NCI-H1694 treated with DMSO at 0.1 percent for 48 hours (cell line): ENCODE measurements at regions not wholly inside any gene's neighbourhood (a gene's known extent, or its start where the extent isn't known, plus 50 kb on each side); places are given as distances from the start of the nearest gene placed in this dataset.

Experiments
- DNase-seq: peaks from one replicate; lab custom pipeline; 2025; lab: John Stamatoyannopoulos, UW

DNA sequence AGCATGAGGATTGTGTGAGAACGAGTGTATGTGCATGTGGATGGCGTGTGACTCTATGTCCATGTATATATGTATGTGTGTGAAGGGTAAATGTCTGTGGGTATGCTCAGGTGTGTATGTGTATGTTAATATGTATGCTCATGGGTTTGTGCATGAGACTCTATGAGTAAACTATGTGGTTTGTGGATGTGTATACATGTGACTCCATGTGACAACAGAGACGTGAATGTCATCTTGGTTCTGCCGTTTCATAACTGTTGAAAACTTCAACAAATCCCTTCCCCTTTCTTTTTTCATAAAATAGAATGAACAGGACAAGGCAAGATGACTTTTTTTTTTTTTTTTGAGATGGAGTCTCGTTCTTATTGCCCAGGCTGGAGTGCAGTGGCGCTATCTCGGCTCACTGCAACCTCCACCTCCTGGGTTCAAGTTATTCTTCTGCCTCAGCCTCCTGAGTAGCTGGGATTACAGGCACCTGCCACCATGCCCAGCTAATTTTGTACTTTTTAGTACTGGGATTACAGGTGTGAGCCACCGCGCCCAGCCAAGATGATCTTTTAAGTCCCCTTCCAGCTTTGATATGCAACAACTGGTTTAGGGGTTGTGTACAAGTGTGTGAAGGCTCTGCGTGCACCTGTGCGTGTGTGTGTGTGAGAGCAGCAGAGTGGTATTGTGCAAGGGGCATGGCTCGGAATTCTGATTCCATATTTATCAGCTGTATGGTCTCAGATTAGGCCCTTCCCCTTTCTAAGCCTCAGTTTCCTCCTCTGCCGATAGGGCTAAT, 106.3 kb downstream of the EBNA1BP2 start:
- DNase-seq, result no peak

DNA sequence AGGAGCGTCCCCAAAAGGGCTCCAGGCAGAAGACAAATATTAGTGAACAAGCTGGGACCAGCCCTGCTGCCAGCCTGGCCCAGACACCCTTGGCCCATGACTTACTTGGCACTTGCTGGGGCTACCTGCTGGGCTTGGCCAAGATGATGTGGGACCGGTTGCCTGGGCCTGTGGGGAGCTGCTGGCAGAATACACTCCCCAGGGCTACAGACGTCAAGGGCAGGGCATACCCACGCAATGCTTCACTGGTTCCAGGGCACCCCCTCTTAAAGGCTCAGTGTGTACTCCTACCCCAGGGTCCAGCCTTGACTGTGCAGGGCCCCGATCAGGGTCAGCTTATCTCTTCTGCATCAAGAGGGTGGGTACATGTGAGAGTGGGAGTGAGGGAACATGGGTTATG, 106.5 kb upstream of the SLC2A1 start:
- no peak for DNase-seq

DNA sequence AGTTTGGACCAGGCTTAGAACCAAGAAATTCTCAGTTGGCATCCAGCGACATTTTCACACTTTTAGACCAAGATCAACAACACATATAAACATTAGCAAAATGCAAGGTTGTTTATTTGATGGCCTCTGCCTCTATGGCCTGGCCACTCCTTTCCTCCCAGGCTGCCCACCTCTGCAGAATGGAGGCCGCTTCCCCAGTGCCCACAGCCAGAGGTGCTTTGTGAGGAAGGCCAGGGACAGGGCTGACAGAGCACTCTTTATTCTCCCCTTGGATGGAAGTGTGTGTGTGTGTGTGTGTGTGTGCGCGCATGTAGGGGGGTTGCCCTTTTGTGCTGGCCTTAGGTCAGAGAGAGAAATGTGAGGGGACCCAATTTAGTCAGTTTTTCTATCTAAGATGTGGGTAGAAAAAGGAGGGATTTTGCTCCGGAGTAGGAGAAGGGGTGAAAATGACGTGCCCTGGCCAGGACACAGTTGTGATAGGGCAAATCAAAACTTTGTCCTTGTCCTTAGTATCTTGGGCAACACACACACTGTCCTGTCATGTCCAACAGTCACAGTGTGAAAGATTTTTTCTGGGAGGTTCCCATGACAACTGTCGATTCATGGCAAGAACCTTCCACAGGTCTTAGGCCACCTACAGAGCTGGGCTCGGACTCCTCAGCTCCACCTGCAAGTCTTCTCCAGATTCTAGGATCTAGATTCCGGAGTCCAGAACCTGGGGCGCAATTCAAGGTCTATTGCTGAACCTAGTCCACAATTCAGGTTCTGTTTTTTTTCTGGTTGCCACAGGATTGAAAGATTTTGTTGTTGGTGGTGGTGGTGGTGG, 104.9 kb upstream of the SLC2A1 start:
- DNase-seq, result no peak

DNA sequence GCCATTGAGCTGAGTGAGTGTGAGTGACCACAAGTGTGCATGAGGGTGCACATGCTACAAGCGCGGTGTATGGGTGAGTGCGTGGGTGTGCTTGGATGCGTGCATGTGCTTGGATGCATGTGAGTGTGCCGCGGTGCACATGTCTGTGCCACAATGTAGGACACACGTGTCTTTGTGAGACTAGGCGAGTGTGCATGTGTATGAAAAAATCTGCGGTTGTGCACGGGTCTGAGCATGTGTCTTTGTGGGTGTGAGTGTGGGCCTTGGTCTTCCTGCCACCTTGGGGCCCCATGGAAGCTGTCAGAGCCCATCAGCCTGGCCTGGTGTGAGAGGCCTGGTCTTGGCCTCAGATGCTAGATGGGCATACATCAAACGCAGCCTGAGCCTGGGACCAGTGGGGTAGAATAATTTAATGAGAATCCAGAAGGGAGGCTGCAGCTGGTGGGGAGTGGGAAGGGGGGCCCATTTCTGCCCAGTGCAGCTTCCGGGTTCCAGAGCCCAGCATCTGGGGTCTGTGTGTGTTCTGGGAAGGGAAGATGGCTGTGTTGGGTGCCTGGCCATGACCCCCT, 103.9 kb upstream of the SLC2A1 start:
- peak; percentile 77 for DNase-seq

DNA sequence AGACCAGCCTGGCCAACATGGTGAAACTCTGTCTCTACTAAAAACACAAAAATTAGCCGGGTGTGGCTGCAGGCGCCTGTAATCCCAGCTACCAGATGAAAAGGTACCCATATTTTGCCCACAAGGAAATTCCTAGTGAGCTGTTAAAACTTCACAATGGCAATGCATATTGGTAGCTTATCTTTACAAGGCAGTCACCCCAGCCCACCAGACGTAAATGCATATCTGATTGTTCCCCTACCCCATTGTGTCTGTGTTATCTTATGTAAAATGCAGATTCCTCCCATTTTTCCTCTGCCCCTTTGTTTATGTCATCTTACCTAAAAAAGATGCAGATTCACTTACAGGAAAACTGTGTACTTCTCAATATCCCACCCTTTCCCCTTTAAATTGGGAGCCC, 103.1 kb upstream of the SLC2A1 start:
- no peak for DNase-seq

DNA sequence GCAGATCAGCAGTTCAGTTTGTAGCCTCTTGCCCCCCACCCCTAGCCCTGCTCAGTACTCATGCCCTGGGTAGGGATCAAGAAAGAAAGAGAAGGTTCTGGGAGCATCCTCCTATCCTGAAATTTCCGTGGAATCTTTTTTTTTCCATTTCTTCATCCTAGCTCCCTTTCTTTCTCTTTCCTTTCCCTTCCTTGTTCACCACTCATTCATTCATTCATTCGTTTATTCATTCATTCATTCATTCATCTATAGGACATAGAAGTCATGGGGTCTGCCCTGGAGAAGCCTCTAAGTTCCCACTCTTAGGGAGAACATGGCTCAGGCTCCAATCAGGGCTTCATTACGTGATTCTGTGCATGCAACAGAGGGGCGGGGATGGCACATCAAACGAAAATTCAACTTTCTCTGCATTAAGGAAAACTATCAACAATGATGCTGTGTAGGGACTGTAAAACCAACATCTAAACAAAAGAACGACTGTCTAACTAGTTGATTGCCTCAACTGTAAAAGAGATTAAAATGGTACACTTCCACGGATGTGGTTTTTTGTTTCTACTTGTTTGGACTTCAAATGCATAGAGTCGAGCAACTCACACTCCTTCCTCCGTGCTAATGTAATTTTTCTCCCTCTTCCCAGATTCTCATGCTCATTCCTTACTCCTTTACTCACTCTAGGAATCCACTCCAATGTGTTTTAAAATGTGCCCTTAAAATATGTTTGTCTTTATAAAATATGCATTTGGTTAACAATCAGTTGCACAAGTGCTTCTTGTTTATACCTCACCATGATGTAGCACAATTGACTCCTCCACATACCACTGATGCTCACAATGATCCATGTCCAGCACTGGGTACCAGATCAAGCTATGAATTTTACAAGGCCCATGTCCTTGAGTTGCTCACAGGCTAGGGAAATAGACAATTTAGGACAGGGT, 101.2 kb upstream of the SLC2A1 start:
- no peak for DNase-seq

DNA sequence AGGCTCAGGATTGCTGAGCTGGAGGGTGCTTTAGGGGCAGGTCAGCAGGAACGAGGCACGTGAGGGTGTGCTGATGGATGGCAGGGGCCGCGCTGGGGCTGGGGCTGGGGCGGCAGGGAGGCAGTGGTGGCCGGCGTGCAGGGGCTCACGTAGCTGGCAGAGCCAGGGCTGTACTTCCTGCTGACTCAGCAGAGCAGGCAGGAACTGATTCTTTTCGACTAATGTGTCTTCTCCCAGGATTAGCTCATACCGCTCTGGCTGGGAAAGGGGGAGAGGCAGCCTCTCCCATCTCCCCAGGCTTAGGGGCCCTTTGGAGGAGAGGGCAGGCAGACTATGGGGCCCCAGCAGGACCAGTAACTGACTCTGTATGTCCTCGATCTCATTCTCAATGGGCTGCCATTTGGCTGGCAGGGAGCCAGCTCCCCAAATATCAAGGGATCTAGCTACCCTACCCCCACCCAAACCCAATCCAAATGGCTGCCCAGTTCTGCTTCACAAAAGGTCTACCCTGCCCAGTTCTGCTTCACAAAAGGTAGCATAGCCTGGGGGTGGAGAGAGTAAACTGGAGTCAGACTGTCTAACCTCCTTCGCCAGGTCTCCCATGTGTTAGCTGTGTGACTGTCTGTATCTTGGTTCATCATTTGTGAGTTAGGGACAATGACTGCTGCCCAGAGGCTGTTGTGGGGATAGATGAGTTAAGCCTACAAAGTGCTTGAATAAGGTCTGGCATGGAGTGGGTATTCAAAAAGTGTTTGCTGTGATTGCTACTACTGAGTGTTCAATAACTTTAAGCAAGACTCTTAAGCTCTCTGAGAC, 100.1 kb upstream of the SLC2A1 start:
- DNase-seq, result no peak

DNA sequence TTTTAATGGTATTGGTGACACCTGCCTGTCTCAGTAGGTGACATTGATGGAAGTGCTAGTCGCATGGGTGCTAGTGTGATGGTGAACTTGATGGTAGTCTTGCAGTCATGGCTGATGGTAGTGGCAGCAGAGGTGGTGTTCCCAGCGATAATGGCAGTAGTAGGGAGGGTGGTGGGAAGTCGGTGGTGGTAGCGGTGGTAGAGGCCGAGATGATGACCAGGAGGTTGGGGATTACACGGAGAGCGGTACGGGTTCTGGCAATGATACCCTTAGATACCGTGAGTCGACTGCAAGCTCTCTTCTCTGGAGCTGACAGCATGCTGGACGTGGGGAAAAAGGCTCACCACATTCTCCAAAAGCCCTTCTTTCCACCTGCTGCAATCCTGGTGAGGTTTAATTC, 99.4 kb upstream of the SLC2A1 start:
- DNase-seq, result no peak

DNA sequence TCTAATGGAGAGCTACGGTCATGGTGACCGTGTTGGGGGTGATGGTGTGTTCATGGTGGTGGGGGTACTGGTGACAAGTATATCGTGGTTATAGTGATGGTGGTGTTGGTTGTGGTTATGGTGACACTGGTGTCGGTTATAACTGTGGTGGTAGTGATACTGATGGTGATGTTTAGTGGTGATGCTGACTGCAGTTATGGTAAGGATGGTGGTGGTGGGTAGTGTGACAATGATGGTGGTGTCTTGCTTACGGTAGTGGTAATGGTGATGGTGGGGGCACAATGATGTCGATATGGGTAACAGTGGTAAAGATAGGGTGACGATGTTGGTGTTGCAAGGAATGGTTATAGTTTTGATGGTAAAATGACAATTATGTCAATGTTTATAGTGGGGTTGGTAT, 98.9 kb upstream of the SLC2A1 start:
- DNase-seq, result no peak

DNA sequence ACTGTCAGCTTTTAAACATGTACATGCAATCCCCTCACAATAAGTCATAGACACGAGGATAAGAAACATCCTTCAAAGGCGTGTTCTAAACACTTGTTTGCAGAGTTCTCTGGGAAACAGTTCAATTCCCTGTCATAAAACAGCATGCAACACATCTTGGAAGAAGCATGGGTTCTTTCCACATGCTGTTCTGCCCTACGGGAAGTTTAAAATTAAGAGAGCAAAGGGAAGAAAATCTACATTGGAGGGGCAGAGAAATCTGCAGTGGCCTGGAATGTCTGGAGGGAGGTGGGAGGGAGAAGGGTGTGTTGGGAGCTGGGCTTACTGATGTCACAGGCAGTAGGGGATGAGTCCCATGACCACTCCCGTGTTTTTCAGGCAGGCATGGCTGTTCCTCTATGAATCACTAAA, 98.3 kb upstream of the SLC2A1 start:
- no peak for DNase-seq

DNA sequence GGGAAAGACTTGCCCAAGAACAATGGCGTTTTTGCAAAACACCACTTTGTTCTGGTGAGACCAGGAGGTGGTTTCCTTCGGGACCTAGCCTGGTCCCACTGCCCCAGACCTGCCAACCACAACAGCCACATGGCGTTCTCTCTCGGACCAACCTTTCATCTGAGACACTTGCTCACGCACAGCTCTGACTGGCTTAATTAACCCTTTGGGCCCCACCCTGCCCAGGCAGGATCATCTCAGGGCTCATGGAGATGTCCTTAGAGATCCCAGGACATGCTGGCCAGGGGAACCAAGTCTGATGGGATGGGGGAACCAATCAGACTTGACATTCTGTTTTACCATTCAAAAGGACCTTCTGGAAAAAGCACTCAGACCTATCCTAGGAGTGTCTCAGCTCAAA, 97.8 kb upstream of the SLC2A1 start:
- no peak for DNase-seq

DNA sequence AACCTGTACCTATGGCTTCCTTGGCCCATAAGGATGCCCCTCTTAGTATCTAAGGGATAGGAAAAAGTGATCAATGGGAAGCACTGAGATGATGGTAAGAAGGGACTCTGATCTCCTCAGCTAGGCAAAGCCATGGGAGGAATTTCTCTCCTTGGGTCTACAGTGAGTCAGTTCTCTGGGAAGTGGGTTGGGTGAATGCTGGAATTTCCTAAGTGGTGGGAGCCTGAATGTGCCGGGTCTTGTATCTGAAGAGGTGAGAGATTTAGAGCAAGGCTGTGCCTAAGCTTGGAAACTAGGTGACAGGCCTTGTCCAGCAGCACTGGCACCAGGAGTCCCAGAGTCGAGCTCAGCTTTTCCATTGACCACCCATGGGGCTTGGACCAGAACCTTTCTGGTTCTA, 96.3 kb upstream of the SLC2A1 start:
- no peak for DNase-seq

DNA sequence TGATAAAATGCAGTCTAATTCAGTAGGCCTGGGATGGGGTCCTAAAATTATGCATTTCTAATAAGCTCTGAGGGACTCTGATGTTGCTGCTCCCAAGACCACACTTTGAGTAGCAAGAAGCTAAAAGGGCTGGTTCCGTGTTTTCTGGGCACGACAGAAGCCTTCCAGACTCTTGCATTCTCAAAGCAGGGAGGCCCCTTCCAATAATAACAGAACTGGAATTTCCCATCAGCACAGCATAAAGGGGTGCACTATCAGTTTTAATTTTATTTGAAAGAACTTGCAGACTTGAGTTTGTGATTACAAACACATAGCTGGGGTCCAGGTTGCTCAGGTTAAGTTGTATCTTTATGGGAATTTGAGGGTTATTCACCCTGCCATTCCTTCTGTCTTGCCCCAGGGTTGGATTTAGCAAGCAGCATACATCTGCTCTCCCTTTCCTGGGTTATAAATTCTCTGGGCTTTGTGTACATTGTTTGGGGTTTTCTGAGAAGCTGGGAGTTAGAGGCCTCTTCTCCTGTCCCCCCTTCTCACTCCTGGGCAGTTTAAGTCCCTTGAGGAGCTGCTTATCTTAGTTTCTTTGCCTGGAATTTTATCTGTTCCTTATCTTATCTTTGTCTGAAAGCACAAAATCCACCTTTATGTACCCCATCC, 94.2 kb upstream of the SLC2A1 start:
- DNase-seq, result no peak

DNA sequence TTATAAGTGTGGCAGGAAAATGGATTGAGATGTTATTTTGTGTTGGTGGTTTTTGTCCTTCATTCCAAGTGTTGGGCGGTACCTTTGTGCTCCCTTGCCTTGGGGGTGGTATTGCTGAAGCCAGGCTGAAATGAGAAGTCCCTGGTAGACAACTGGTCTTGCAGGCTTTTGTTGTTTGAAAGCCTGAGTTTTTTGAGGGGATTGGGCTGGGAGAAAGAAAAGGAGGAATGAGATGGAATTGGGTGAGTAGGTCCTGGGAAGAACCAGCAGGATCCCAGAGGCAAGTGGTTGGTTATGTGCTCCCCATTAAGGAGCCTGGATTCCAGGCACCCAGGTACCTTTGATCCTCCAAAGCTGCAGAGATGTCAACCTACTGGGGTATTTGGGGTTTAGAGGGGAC, 93.7 kb upstream of the SLC2A1 start:
- no peak for DNase-seq

DNA sequence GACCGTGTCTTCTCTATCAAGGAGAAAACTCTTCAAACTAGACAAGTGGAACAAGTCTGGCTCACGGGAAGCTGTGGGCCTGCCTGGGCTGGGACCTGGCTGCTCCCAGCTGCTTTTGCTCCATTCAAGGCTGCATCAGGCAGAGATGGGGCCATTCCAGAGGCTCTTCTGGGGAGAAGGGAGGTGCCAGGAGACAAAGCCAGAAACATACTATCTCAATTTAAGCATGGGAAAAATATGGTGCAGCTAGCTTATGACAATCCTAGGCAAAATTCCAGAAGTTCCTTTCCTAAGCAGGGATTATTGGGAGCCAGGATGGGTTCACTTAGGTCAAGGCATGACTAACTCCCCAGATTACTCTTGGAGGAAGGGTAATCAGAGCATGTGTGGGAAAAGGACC, 90.8 kb upstream of the SLC2A1 start:
- no peak for DNase-seq

DNA sequence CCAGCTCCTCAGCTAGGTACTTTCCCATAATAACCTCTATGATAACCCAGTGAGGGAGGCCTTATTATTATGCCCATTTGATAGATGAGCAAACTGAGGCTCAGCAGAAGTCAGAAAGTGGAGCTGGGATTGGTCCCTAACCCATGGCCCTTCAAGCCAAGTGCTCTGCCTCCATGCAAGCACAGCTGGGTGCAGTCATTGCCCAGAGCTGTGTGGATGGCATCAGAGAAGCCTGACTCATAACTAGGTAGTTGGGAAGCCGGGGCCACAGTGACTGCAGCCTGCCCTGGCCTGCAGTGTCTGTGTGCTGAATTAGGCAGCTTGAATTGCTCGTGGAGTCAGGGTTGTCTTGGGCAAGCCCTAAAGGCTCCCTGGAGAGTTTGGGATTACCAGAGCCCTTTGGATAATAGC, 89.9 kb upstream of the SLC2A1 start:
- no peak for DNase-seq

DNA sequence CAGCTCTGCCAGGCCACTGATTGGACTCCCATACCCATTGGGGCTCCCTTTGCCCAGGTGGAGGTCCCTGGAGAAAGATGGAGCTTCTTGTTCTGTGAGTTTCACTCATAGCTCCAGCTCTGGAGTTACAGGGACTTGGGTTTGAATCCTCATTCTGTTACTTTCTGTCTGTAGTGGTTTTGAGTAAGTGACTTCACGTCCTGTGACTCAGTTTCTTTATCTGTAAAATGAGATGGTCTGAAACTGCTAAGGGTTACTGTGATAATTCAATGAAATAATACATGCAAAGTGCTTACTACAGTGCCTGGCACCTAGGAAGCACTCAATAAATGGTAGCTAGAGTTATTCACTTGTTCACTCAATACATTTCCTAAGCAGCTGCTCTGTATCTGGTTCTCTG, 88.5 kb upstream of the SLC2A1 start:
- DNase-seq, result no peak

DNA sequence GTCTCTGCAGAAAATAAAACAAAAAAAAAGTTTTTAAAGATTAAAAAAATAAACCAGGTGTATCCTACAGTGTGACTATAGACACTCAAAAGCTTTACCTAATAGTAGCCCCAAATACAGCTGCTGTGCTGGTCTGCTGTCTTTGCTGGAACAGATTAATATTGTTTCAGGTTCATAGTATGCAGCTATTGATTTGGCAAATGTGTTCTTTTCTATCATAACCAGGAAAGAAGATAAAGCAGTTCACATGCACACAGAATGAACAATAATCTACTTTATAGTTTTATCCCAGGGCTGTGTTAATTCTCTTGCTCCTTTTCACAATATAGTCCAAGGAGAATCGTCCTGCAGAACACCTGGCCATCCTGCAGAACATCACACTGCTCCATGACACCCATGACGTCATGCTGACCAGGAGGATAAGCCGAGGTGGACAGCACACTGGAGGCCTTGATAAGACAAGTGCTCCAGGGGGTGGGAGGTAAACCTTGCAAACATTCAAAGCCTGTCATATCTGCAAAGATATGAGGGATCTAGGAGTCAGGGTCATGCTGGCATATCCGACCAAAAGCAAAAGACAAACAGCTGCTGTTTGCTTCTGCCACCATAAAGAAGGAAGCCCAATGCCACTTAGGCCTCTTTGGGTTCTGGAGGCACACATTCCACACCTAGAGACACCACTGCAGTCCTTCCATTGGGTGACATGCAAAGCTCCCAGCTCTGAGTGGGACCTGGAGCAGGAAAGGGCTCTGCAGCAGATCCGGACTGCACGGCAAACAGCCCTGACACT, 86.1 kb upstream of the SLC2A1 start:
- DNase-seq, result no peak

DNA sequence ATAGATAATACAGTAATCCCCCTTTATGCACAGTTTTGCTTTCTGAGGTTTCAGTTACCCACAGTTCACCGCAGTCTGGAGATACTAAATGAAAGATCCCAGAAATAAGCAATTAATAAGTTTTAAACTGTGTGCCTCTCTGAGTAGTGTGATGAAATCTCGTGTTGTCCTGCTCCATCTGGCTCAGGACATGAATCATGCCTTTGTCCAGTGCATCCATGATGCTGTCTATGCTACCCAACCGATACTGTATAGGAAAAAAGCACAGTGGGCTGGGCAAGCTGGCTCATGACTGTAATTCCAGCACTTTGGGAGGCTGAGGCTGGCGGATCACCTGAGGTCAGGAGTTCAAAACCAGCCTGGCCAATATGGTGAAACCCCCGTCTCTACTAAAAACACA, 85.0 kb upstream of the SLC2A1 start:
- DNase-seq, result no peak
